ENCODE measurements at regions not wholly inside any gene's neighbourhood (a gene's known extent, or its start where the extent isn't known, plus 50 kb on each side); places are given as distances from the start of the nearest gene placed in this dataset.

DNA sequence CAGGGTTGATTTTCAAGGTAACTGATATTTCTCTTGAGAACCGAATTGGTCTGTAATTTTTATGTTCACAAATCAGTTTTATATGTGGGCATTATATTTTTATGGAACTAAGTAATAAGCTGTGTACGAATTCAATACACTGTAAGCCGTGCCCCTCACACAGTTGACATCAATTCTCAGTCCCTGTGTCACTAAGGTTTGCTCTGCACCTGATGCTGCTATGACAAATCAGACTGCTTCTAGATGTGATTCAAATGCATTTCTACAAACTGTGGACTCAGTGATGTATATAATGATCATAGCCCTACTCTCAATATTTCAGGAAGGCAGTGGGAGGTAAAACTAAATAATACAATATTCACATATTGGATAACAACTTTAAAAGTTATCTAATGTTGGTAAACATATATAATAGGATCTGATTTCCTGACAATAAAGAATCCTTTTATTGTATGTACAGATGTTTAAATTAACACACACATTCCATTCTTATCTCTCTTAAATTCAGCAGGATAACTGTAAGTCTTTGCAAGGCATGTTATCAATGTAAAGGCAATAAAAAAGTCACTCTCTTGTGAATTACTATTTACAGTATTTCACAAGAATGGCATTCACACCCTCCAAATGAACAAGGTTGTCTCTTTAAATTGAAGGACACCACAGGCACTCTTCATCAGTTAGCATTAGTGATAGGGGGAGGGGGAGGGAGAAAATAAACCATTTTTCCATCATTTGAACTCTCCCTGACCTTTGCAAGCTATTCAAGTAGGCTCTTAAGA is 87.2 kb upstream of the SOX5 start (continued):
- TF ChIP-seq, protein P1, sequence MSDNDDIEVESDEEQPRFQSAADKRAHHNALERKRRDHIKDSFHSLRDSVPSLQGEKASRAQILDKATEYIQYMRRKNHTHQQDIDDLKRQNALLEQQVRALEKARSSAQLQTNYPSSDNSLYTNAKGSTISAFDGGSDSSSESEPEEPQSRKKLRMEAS (IDR thresholded peaks at IDR 0.05): no peak

DNA sequence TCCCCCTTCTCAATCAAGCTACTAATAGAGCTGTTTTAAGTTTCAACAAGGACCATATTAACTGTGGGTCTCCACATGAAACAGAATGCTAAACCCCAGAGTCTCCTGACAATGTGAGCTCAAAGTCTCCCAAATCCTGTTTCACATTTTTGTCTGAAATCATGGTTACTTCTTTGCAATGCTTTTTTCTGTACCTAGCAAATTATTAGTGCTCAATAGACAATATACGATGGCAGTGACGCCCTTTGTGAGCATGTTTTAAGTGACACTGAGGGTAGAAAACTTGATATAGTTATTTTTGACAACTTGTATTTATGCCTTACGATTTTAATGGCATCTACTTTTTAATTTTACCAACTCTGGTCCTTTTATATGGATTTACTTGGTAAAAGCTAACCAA is 85.4 kb upstream of the SOX5 start:
- CTCF ChIA-PET: no interaction called here
- Histone ChIP-seq H3K27me3 (ENCODE audit: insufficient read depth, low read length) (no peaks in the 10 kb centered on the region), H3K9ac (ENCODE audit: low read length) (no peak overlapping the region), H3K9me3 (ENCODE audit: control insufficient read depth in 1 of 2, insufficient read depth in 1 of 2, low read depth in 1 of 2, low read length in 2 of 2) (peaks cover 6 to 15% of the 10 kb centered on the region in 2 experiments), H3K9me2 (ENCODE audit: insufficient read depth) (no peaks in the 10 kb centered on the region), H4K20me1 (ENCODE audit: insufficient read depth) (no peaks in the 10 kb centered on the region), H2AFZ (ENCODE audit: low read depth, low read length, poor library complexity, severe bottlenecking) (no peak overlapping the region), H3K4me3 (replicated peaks in 1 of 2; ENCODE audit: low read depth in 1 of 2, low read length in 2 of 2) (no peak overlapping the region), H3K36me3 (ENCODE audit: control insufficient read depth in 1 of 2, insufficient read depth in 2 of 2, low read length in 2 of 2) (no peaks in the 10 kb centered on the region), H3K4me2 (ENCODE audit: low read length) (no peak overlapping the region), H3K4me1 (ENCODE audit: control insufficient read depth in 1 of 2, insufficient read depth in 2 of 2, low read length in 2 of 2) (no peaks in the 10 kb centered on the region), H3K79me2 (ENCODE audit: insufficient read depth, low read length) (no peaks in the 10 kb centered on the region), H3K27ac (ENCODE audit: low read depth, low read length) (no peak overlapping the region)
- POLR2A ChIA-PET: no interaction called here
- no TSS peak for BruUV-seq (replicated peaks)
- intact Hi-C loops (cut with micrococcal nuclease): no loop called here
- TF ChIP-seq, protein P2, sequence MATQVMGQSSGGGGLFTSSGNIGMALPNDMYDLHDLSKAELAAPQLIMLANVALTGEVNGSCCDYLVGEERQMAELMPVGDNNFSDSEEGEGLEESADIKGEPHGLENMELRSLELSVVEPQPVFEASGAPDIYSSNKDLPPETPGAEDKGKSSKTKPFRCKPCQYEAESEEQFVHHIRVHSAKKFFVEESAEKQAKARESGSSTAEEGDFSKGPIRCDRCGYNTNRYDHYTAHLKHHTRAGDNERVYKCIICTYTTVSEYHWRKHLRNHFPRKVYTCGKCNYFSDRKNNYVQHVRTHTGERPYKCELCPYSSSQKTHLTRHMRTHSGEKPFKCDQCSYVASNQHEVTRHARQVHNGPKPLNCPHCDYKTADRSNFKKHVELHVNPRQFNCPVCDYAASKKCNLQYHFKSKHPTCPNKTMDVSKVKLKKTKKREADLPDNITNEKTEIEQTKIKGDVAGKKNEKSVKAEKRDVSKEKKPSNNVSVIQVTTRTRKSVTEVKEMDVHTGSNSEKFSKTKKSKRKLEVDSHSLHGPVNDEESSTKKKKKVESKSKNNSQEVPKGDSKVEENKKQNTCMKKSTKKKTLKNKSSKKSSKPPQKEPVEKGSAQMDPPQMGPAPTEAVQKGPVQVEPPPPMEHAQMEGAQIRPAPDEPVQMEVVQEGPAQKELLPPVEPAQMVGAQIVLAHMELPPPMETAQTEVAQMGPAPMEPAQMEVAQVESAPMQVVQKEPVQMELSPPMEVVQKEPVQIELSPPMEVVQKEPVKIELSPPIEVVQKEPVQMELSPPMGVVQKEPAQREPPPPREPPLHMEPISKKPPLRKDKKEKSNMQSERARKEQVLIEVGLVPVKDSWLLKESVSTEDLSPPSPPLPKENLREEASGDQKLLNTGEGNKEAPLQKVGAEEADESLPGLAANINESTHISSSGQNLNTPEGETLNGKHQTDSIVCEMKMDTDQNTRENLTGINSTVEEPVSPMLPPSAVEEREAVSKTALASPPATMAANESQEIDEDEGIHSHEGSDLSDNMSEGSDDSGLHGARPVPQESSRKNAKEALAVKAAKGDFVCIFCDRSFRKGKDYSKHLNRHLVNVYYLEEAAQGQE (IDR thresholded peaks at IDR 0.05; ENCODE audit: low read depth): no peak
- TF ChIP-seq ZNF274 (IDR thresholded peaks at IDR 0.05; ENCODE audit: low read depth, low read length) (no peak), FOSL1 (IDR thresholded peaks at IDR 0.05; ENCODE audit: low read depth) (no peak), ELF1 (IDR thresholded peaks at IDR 0.05; ENCODE audit: borderline replicate concordance, low read depth) (no peak), CEBPB (IDR thresholded peaks at IDR 0.05; ENCODE audit: low read depth) (no peak), SIN3A (IDR thresholded peaks at IDR 0.05; ENCODE audit: low read depth) (no peak), SRF (IDR thresholded peaks at IDR 0.05; ENCODE audit: low read depth) (no peak)
- ATAC-seq: no peak
- RAD21 ChIA-PET (ENCODE audit: low non-redundant PET in 1 of 2, low total read pairs in 2 of 2, uncharacterized antibody in 2 of 2, unreplicated experiment in 2 of 2): no interaction called here
- no peak for DNase-seq (ENCODE audit: low read depth, low spot score)

Data from HCT116 (cell line).